Stimulated activated naive CD4-positive, alpha-beta T cell (primary cell): ENCODE measurements at regions not wholly inside any gene's neighbourhood (a gene's known extent, or its start where the extent isn't known, plus 50 kb on each side); places are given as distances from the start of the nearest gene placed in this dataset.

Experiments
- DNase-seq, 6 experiments: peaks; one replicate each; lab custom pipeline; 2025; lab: John Stamatoyannopoulos, UW

DNA sequence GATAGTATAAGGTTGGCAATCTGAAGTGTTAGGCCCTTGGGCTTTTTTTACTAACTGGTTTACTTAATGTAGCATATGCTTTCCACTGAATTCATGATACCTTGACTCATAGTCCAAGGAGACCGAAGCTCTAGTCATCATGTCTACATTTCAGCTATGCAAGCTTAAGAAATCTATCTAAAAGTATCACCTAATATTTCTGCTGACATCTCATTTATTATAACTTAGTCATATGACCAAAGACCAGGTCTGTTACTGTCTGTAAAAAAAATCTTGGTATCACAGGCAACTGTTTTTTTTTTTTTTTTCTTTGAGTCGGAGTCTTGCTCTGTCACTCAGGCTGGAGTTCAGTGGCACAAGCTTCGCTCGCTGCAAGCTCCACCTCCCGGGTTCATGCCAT, 814.0 kb upstream of the NDST4 start:
- DNase-seq = no peak

DNA sequence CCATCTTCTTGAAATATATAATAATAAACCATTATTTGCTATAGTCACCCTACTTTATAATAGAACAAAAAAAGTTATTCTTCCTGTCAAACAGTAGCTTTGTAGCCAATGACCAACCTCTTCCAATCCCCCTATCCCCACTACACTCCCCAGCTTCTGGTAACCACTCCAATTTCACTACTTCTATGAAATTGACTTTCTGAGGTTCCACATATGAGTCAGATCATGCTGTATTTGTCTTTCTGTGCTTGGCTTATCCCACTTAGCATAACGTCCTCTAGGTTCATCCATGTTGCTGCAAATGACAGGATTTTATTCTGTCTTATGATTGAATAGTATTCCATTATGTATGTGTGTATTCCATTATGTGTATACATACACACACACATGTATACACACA, 809.7 kb upstream of the NDST4 start:
- DNase-seq = no peak

DNA sequence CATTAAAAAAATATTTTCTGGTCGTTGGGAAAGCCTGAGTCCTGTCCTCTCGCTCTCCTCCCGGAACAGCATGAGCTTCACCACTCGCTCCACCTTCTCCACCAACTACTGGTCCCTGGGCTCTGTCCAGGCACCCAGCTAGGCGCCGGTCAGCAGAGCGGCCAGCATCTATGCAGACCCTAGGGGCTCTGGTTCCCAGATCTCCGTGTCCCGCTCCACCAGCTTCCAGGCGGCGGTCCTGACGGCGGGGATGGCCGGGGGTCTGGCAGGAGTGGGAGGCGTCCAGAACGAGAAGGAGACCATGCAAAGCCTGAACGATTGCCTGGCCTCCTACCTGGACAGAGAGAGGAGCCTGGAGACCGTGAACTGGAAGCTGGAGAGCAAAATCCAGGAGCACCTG, 807.2 kb upstream of the NDST4 start:
- DNase-seq = no peak

DNA sequence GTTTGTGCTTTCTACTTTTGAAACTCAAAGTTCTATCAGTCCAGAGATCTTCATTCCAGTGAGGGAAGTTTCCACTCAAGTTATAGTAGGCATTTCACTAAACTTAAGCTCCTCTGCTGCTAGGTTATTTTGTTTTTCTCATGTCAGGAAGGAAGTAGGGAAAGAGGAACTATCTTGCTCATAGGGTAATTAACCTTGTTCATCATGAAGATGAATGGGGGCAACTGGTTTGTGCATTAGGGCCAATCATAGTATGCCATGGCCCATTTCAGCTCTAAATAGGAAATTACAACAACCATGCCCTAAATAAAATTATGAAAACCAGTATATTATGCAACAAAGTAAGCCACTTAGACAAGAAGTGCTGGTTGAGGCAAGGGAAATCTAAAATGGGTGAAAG, 804.7 kb upstream of the NDST4 start:
- no peak for DNase-seq

DNA sequence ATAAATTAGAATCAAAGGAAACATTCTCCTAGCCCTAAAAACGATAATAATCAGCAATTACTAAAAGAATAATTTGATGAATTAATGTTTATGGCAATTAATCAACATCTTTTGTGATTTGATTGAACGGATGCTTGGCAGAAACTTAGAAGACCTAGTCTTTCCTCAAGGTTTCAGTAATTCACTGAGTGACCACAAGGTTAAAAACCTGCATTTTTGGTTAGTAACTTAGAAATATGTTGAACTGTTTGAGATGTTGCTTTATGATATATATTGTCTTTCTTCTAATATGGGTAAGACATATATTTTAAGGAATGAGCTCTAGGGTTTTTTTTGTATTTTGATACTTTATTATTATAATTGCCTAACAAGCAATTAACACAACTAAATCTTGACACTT, 793.0 kb upstream of the NDST4 start:
- DNase-seq = no peak

DNA sequence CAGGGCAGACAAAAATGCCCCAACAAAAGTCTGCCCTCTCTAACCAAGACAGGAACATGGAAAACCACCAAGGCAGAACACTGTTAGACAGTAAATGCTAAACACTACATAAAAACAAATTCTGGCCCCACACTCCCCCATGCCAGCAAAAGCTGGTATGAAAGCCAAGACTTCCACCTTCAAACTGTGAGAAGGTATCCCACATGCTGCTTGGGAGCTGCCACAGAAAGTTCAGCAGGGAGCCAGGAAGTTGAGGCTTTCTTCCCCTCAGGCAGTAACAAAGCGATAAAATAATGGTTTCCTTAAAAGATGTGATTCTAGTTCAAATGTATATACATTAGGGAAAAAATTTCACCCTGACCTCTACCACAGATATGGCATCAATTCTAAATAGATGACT, 770.4 kb upstream of the NDST4 start:
- DNase-seq = no peak

DNA sequence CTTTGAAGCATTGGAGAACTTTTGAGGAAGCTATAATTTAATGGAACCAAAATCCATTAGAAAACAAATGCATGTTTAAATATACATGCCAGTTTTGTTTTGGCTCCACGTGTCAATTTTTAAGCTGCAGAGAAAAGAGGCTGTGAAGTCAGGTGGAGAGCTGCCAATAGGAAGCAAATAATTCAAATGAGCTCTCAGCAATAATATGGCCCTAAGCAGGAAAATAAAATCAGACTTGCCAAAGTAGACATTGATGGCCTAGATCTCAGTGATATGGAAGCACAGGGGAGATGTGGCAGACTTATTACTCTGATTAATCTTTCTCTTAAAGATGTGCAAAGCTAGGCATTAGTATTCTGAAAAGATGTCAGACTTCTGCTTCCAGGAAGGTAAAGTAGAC, 769.8 kb upstream of the NDST4 start:
- no peak for DNase-seq

DNA sequence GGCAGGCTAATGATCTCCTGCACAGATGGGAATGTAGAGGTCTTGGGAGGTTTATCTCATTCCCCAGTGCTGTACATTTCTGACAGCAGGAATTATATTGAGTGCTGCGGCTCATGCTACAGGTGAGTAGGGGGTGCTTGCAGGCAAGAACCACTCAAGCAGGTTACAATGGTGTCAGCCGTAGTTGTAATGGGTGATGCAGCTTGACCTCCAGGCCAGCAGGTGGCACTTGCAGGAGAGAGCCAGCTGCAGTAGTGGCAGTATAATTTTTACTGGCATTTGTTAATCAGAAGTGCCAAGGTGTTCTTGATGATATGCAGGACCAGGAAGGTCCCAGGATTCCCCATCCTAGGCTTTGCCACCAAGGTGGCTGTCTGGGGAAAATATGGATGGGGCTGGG, 759.6 kb upstream of the NDST4 start:
- no peak for DNase-seq

DNA sequence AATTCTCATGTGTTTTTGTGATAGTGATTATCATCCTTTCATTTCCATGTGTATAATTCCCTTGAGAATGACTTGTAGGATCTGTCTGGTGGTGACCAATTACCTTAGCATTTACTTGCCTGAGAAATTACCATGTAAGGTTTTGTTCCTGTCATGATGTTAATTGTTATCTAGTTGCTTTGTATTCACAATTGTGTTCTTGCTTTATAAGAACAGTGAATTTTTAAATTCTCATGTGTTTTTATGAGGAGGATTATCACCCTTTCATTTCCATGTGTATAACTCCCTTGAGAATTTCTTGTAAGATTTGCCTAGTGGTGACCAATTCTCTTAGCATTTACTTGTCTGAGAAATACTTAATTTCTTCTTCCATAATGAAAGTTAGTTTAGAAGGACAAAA, 758.2 kb upstream of the NDST4 start:
- no peak for DNase-seq

DNA sequence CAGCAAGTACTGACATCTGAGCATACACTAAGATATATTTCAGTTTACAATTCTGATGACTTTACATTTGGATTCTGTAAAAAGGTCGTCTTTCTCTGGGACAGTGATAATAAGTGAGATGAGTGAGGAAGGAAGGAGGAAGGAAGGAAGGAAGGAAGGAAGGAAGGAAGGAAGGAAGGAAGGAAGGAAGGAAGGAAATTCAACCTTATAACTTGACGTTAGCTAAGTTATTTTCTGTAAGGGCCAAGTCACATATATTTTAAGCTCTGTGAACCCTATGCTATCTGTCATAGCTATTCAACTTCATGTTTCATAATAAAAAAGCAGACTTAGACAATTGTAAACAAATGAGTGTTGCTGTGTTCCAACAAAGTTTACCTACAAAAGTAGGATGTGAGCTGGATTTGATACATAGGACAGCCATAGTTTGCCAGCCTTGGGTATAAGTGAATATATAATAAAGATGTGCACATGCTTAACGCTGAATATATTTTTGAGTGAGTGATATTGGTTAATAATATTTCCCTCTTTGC, 753.0 kb upstream of the NDST4 start:
- no peak for DNase-seq

DNA sequence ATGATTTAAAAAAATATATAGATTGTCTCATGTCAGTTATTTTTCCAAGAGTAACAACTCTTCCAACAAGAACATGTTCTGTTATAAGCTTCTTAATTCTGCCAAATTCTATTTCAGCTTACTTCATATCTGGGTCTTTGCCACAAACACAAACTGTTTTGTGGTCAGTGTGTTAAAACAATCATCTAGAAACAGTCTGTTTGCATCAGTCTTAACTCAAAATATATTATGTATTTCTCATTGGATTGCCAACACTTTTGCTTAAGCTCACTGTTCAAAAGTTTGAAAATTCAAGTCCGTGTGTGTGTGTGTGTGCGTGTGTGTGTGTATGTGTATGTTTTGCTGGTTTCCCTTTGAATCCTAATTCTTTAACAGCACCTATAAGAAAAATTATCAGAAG, 752.3 kb upstream of the NDST4 start:
- DNase-seq = no peak

DNA sequence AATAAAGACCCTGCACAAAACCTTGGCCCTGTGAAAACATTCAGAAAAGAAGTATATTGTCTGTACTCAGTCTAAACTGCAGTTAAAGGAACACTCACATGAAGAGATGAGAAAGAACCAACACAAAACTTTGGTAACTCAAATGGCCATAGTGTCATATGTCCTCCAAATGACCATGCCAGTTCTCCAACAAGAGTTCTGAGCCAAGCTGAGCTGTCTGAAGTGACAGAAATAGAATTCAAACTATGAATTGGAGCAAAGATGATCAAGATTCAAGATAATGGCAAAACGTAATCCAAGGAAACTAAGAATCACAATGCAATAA, 739.3 kb upstream of the NDST4 start:
- no peak for DNase-seq

DNA sequence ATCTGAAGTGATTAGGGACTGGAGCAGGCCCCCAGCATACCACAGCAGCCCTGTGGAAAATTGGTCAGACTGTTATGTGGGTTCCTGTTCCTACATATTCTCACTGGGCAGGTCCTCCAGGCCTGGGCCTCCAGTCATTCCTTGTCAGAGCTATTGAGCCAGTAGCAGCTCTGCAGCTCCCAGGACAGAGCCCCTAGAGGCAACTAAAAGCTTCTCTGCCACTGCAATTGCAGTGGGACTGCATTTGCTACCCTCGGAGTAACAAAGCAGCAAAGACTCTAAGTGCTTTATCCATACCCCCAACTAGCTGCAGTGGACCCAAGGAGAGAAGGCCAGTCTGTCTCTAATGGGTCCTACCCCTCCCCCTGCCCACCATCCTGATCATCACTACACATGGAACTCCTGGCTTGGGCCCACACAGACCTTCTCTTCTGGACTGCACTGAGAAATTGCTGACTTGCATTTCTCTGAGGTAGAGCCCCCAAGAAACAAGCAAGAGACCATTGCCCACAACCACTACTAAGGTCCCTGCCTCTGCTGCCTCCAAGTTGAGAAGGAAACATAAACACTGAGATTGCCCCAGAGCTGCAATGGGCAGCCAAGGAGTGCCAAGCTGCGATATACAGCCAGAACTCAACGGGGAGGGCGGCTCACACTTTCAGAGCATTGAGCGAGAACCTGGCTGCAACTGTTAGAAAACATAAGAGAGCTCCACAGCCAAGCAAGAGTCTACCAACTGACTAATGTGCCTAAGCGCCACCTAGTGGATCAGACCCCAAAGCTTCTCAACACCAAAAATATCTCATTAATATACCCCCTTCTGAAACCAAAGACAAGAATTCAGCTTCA, 738.7 kb upstream of the NDST4 start:
- DNase-seq = no peak

DNA sequence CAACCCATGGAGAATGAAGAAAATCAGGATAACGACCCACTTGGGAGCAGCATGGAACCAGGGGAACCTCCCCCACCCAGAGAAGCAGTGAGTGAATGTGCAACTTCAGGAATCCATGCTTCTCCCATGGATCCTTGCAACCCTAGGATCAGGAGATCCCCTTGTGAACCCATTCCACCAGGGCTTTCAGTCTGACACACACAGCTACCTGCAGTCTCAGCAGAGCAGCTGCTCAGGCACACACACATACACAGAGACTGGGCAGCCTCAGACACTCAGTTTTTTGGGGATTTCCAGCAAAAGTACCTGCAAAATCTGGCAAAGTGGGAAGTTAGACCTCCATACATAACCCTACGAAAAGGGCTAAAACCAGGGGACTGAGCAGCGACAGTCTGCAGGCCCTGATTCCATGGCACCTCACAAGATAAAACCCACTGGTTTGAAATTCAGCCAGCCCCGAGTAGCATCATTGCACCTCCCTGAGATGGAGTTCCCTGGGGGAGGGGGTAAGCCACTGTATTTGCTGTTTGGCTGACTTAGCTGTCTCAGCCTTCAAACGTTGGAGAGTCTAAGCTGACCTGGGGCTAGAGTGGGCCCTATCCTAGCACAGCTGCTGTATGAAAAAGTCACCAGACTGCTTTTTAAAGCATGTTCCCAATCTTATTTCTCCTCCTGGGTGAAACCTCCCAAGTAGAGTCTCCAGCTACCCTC, 737.5 kb upstream of the NDST4 start:
- no peak for DNase-seq

DNA sequence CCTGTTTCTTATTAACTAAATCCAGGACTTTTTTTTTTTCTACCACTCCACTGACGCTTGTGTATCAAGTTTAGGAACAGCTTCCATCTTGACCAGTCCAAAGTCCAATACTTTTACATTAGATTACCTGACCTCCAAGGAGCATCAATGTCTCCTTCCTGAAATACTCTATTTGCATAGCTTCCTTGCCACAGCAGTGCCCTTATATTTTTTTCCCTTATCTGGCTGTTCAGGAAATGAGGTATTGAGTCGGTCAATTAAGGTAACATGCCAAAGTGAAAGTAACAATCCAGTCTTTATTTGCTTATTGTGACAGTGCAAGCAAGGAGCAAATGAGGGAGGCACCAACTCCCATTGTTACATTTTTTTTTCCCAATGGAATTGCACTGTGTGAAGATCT, 730.8 kb upstream of the NDST4 start:
- DNase-seq = no peak

DNA sequence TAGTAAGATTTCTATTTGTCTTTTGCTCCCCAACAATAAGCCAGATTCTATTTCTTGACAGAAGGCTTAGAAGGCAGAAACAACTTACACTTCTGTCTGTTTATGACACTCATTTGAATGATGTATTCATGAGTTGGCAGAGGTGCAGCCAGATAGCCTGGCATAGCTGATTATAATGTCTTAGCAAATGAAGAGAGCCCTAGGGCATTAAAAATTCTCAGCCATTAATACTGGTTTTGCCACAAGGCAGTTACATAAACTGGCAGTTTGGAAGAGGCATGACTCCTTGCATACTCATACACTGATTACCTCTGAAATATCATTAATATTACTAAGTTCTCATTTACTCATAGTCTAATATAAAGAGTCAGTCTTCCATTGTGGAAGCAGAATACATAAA, 728.5 kb upstream of the NDST4 start:
- no peak for DNase-seq

DNA sequence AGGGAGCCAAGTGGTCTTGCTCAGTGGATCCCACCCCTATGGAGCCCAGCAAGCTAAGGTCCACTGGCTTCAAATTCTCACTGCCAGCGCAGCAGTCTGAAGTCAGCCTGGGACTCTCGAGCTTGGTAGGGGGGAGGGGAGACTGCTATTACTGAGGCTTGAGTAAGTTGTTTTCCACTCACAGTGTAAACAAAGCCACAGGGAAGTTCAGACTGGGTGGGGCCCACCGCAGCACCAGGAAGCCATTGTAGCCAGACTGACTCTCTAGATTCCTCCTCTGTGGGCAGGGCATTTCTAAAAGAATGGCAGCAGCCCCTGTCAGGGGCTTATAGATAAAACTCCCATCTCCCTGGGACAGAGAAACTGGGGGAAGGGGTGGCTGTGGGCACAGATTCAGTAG, 721.0 kb upstream of the NDST4 start:
- no peak for DNase-seq

DNA sequence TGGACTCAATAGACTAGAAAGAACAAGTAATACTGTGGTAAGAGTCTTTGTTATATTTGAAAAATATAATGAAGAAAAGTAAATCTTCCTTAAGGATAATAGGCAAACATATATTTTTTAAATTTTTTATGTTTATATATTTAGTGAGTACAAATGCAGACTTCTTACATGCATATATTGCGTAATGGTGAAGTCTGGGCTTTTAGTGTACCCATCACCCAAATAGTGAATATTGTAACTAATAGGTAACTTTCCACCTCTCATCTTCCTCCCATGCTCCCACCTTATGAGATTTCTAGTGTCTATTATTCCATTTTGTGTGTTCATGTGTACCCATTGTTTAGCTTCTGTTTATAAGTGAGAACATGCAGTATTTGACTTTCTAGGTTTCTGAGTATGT, 711.2 kb upstream of the NDST4 start:
- no peak for DNase-seq

DNA sequence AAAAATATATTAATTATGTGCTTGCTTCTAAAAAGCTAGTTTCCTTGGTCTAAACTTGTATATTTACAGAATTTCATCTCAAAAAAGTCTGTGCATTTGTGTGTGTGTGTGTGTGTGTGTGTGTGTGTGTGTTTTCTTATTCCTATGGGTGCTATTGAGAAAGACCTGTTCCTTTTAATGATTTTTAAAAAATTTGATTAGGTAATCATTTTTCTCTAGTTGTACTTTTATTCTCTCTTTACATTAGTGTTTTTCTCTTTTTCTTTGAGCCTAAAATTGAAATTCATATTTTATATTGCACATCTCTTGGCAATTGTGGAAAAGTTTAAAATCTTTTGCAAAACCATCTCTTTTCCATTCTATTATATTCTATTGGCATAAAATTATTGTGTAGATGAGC, 690.4 kb upstream of the NDST4 start:
- no peak for DNase-seq

DNA sequence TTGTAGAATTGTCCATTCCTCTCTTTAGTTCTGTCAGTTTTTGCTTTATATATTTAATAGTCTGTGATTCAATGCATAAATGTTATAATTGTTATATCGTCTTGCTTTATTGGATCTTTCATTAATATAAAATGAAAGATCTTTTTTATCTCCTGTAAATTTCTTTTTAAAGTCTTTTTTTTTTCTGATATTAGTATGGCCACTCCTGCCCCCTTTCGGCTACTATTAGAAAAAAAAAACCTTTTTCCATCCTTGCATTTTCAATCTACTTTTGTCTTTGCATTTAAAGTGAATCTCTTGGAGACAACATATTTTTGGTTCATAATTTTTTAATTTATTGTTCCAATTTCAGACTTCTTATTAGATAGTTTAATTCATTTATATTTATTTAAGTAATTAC, 677.4 kb upstream of the NDST4 start:
- DNase-seq = no peak

DNA sequence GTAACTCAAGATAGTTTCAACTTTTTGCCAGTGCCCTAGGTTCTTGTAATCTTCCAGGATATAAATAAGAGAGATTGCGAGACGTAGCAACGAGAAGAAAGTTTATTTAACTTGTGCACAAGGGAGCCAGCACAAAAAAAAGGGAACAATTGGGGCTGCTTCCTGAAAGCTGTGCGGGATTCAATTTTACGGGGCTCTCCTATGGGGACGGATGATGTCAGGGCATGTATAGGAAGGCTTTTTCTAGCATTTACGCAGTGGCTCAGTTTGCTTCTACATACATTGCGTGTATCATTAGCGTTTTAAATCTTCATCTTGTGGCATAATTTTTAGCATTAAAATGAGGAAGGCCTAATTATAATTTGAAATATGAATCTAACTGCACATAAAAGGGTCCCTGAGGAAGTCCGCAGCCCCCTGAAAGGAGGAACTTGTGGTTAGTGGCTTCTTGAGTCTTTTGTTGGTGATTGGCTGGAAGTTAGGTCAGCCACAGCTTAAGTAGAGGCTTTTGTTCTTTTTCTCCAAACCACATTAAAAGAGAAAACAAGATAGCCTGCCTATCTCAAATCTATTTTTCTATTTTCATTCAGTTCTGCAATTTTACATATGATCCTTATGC, 668.2 kb upstream of the NDST4 start:
- DNase-seq = no peak

DNA sequence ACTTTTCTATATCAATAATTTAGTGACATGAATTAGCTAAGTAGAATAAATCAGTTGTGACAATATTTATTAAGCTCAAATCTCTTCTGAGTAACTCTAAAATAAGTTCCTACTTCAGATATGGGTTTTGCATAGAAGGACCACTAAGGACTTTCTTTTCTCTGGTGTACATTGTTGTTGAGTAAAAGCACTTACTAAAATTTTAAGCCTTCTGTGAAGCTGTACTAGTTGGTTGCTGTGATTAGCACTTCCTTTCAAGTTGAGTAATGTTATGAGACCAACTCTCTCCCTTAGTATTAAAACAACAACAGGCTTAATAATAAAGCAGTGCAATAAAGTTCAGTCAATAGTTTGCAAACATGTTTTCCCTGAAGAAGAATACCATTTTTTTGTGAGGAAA, 667.4 kb upstream of the NDST4 start:
- no peak for DNase-seq

DNA sequence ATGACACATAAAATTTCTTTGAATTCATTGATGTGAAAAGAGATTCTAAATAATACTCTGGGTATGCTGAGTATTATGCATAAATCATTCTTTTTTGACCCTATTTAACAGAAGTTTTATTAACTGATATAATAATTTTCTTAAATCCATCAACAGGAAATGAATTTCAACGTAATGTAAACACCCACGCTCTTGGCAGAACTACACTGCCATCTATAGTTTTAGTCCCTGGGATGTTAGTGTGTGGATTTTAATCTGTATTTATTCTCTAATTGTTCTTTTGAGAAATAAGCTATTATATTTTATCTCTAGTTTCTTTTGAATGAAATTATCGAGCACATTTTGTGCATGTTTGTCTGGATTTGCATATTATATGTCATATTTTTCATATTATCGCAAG, 666.8 kb upstream of the NDST4 start:
- no peak for DNase-seq
